Lung (tissue), 11 donors: ENCODE measurements at regions not wholly inside any gene's neighbourhood (a gene's known extent, or its start where the extent isn't known, plus 50 kb on each side); places are given as distances from the start of the nearest gene placed in this dataset.

Experiments
- ATAC-seq: fragments of 200-7000 bp; cut with Tn5 transposase; one replicate; pipeline ENCODE4 v1.9.1; 2020; ENCODE audit warnings: moderate number of reproducible peaks; ENCODE audit not compliant: insufficient read depth, low FRiP score
- DNase-seq, 3 donors: peaks; one replicate each; pipeline ENCODE4 v3.0.0-alpha.2; 2013 to 2017
- H3K27ac ChIP-seq, 2 donors: one replicate each; pipeline ENCODE4 v1.5.1; 2013; ENCODE audit warnings: mild to moderate bottlenecking in 2 of 2, moderate library complexity in 2 of 2, control low read depth in 1 of 2, inconsistent platforms in 1 of 2, low read depth in 1 of 2, low read length in 1 of 2
- H3K27me3 ChIP-seq, 3 donors: one replicate each; pipeline ENCODE4 v1.5.1; 2013; ENCODE audit warnings: low read length in 2 of 3; ENCODE audit not compliant: control insufficient read depth in 3 of 3, insufficient read depth in 3 of 3
- H3K36me3 ChIP-seq, 4 donors: one replicate each; pipeline ENCODE4 v1.5.1; 2013; ENCODE audit warnings: low read length in 4 of 4, mild to moderate bottlenecking in 1 of 4, moderate library complexity in 1 of 4; ENCODE audit not compliant: control insufficient read depth in 4 of 4, insufficient read depth in 4 of 4
- H3K4me1 ChIP-seq, 5 donors: one replicate each; pipeline ENCODE4 v1.5.1; 2013; ENCODE audit warnings: low read length in 5 of 5, mild to moderate bottlenecking in 2 of 5, moderate library complexity in 1 of 5; ENCODE audit not compliant: control insufficient read depth in 5 of 5, insufficient read depth in 5 of 5
- H3K4me3 ChIP-seq: one replicate; pipeline ENCODE4 v1.5.1; 2013; ENCODE audit warnings: mild to moderate bottlenecking, control low read depth, moderate library complexity
- H3K9ac ChIP-seq, 2 donors: one replicate each; pipeline ENCODE4 v1.5.1; 2013; ENCODE audit warnings: low read length in 2 of 2, control low read depth in 1 of 2; ENCODE audit not compliant: insufficient read depth in 1 of 2
- H3K9me3 ChIP-seq, 4 donors: one replicate each; pipeline ENCODE4 v1.5.1; 2013; ENCODE audit warnings: low read length in 3 of 4, mild to moderate bottlenecking in 1 of 4, moderate library complexity in 1 of 4; ENCODE audit not compliant: control insufficient read depth in 4 of 4, insufficient read depth in 3 of 4
- WGBS, 2 donors: extraction: QIAGEN DNeasy Blood & Tissue Kit; methylation state at CpG; one replicate each; pipeline ENCODE4 v1.1.7; 2013; 5-methylcytosine and 5-hydroxymethylcytosine counted together
- TF ChIP-seq, protein P1 (sequence below): IDR thresholded peaks from 2 replicates; pipeline ENCODE4 v1.5.1; 2012; ENCODE audit warnings: mild to moderate bottlenecking; ENCODE audit errors: control extremely low read depth, extremely low read depth
- donor health status: control.
- donor health status: control.
- donor health status: Bipolar disorder and iron deficiency.
- donor health status: healthy.
- donor health status: DM: yes; HTN: yes; CAD: no.

DNA sequence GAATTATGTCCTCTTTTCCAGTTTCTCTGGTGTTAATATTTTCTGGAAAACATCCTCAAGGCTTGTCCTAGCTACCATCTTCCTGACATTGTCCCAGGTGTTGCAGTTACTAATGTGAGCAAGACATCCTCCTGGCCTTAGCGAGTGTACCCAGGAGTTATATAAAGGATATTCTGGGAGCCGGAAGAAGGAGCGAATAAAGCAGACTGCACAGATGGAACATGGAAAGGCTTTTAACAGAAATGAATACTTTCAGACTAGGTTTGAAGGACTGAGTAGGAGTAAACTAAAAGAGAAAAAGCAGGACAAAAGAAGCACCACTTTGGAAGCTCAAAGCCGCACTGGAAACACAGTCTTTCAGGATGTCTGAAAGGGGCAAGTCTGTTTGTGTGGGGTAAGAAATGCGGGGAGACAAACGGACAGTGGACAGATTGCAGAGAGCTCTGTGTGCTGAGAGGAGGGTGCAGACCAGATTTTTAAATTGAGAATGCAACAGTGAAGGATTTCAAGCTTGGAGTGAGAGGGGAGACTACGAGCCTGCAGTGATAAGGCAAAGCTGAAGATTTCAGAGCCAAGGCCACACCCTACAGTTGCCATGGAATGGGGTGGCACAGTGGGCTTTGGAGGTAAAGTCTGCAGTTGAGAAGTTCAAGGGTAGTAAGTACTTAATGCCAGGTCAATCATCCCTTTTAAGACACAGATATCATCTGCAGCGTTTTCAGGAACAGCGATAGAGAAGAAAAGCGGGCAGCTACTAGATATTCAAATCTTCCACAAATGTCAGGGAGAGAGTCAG is 94.1 kb upstream of the TAF11L2 start:
- Histone ChIP-seq H3K4me3 (no peak overlapping the region), H3K36me3 (no peaks in the 10 kb centered on the region), H3K27ac (no peak overlapping the region), H3K27me3 (peaks cover 0 to 3% (median 0%) of the 10 kb centered on the region in 3 donors), H3K9ac (no peak overlapping the region), H3K9me3 (no peaks in the 10 kb centered on the region), H3K4me1 (peaks cover 0 to 15% (median 0%) of the 10 kb centered on the region in 5 donors)
- TF ChIP-seq, protein P1, sequence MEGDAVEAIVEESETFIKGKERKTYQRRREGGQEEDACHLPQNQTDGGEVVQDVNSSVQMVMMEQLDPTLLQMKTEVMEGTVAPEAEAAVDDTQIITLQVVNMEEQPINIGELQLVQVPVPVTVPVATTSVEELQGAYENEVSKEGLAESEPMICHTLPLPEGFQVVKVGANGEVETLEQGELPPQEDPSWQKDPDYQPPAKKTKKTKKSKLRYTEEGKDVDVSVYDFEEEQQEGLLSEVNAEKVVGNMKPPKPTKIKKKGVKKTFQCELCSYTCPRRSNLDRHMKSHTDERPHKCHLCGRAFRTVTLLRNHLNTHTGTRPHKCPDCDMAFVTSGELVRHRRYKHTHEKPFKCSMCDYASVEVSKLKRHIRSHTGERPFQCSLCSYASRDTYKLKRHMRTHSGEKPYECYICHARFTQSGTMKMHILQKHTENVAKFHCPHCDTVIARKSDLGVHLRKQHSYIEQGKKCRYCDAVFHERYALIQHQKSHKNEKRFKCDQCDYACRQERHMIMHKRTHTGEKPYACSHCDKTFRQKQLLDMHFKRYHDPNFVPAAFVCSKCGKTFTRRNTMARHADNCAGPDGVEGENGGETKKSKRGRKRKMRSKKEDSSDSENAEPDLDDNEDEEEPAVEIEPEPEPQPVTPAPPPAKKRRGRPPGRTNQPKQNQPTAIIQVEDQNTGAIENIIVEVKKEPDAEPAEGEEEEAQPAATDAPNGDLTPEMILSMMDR: no peak
- WGBS, 2 donors: 76 to 79% methylated on average over 10 of the region's 10 CpGs
- ATAC-seq: no peak
- DNase-seq: no peak

DNA sequence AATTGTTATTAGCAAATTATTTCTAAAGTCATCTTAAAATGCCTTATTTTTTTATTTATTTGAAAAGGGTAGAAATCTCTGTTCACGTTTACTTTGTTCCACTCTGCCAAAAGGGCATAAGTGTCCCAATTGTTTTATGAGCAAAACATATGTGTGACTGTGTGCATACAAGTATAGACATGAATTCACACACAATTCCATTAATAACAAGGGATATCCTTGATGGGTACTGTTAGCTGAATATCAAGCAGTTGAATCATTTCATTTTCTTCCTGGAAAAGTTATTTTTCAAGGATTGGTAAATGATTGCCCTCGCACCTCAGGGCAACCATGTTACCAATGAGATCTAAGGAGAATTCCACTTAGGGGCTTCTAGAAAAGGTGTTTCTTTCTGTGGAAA is 92.1 kb upstream of the TAF11L2 start:
- WGBS, 2 donors: 86 to 90% methylated on average over 2 of the region's 2 CpGs
- H3K4me1 ChIP-seq: peaks cover 0 to 14% (median 0%) of the 10 kb centered on the region in 5 donors
- TF ChIP-seq, protein P1: no peak
- H3K27me3 ChIP-seq: peaks cover 0 to 3% (median 0%) of the 10 kb centered on the region in 3 donors
- no peaks in the 10 kb centered on the region for H3K9me3 ChIP-seq
- H3K27ac ChIP-seq: no peak overlapping the region
- no peak for DNase-seq
- no peak overlapping the region for H3K4me3 ChIP-seq
- H3K36me3 ChIP-seq: no peaks in the 10 kb centered on the region
- H3K9ac ChIP-seq: no peak overlapping the region
- ATAC-seq: no peak

DNA sequence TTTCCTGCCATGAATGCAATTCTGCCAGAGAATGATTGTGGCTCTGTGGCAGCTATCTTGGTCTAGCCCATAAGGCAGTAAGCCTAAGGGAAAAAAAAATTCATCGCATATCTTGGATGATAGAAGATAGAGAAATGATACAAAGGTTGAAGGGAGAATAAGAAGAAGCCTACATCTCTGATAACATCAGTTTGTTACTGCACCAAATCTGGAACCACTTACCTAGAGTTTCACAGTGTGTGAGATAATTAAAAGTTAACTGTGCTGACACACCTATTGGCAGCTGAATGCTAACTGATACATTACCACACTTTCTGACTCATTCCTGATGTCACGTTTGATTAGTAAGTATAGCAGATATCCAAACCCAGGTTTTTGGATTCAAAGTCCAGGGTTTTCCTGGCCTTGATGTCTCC is 91.6 kb upstream of the TAF11L2 start:
- DNase-seq (no peak), ATAC-seq (no peak)
- Histone ChIP-seq H3K27me3 (peaks cover 0 to 3% (median 0%) of the 10 kb centered on the region in 3 donors), H3K4me3 (no peak overlapping the region), H3K9me3 (no peaks in the 10 kb centered on the region), H3K36me3 (no peaks in the 10 kb centered on the region), H3K9ac (no peak overlapping the region), H3K27ac (no peak overlapping the region), H3K4me1 (peaks cover 0 to 10% (median 0%) of the 10 kb centered on the region in 5 donors)
- WGBS, 2 donors: 82 to 98% methylated on average over 2 of the region's 2 CpGs
- TF ChIP-seq, protein P1: no peak
